Endothelial cell of hepatic sinusoid (primary cell): ENCODE measurements at regions not wholly inside any gene's neighbourhood (a gene's known extent, or its start where the extent isn't known, plus 50 kb on each side); places are given as distances from the start of the nearest gene placed in this dataset.

Experiments used
- in situ Hi-C: cut with HindIII; loops from 2 replicates; pipeline ENCODE4 v1.10.0; 2017; ENCODE audit warnings: low sequenced_read_pairs

DNA sequence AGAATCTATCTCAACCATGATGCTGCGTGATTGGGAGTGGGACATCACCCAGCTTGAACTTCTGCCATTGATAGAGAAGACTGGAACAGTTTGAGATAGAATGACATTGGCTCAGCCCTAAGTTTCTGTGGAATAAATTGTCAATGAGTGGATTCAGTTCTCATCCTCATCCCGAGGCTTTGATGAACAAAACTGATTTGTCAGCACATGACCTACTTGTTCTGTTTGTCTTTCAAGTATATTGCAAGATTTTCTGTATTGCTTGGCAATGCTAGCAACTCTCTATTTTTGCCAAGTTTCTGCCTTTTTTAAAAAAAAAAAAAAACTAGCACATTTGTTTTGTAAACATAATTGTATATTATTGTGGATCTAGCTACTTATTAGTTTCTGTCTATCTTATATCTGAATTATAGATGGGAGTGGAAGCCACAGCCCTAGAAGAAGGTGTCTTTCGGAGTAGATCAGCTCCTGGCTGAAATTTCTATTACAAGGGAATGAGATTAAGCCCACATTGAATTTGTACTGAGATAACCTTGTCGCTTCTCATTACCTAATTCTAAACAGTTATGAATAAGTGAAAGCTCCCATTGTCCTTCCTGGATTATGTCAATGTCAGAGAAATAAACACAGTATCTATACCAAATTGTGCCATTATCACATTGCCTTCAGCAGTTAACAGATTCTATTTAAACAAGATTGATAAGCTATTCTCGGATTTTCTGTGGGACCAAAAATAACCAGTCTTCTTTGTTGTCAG is 166.1 kb downstream of the TNFSF13B start:
- in situ Hi-C loops = no loop called here

DNA sequence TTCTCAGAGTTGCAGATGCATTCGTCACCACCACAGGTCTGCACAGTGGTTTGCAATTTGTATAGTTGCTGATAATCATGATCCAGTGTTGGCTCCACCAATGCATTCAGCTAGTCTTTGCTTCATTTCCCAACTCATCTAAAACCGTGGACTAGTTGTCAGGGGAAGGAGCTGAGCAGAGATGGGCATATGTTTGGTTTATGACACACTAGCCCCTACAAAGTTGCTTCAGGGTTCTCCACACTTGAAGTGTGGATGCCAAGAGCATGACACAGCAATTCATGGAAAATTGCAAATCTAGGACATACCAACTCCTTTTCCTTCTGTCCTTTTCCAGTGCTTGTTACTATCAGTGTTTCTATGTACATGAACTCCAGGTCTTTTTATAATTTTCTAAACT is 168.0 kb downstream of the TNFSF13B start:
- in situ Hi-C loops = no loop called here

DNA sequence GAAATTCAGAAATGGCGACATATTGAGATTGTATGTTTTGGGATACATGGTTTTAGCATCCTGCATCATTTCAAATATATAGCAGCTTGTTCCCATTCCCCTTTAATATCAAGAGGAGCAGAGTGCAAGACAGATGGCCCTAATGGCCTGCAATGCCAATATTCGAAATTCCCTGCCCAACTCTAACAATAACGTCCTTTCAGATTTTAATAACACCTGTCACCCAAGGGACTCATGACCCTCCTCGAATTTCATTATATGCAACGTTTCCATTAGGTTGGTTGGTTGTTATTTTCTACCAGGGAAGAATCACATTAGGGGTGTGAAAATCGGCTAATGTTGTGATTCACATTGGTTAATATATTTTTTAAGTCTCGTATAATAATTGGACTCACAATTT is 170.0 kb downstream of the TNFSF13B start:
- in situ Hi-C loops = no loop called here

DNA sequence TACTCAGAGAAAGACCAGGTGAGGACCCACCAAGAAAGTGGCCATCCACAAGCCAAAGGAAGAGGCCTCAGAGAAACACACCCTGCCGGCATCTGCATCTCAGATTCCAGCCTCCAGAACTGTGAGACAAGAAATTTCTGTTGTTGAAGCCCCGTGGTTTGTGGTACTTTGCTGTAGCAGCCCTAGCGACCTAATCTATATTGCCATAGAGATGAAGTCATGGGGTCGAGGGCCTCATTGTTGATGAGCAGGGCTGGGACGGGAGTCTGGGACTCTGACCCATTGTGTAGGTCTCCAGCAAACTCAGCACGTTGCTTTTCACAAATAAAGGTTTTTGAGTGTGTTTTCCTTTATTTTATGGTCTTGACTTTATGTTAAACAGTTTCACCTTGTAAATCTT is 174.9 kb downstream of the TNFSF13B start:
- in situ Hi-C loops = no loop called here

DNA sequence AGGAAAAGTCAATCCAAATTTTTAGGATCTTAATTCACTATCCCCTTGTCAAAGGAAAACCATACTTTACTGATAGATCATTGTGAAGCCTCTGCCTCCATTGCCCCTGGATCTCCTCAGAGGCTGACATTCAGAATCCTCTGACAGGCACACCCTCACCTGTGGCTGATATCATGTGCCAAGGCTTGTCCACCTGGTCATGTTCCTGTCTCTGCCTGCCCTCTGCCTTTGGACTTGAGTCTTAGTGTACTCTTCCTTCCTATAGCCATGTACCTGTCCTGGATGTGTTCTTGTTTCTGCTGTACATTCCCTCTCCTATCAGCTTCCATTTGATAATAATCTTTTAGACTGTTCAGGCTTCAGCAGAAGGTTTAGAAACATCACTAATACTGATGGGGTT is 179.4 kb downstream of the TNFSF13B start:
- in situ Hi-C loops = no loop called here

DNA sequence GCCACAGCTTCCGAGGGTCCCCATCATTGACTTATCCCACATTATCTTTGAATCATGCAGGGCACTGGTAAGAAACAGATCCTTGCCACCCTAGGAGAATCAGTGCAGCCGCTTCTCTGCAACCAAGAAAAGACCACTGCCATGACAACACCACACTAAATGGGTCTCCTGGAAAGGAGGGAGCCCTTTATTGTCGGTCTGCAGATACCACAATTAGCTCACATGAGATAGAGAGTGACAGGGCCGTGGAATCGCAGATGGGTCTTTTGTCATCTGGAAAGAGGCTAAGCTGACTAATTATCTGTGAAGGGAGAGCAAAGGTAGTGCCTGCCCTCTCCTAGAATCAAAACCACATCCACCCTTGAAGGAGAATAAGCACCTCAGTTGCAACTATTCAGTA is 178.3 kb upstream of the MYO16 start:
- in situ Hi-C loops = no loop called here

DNA sequence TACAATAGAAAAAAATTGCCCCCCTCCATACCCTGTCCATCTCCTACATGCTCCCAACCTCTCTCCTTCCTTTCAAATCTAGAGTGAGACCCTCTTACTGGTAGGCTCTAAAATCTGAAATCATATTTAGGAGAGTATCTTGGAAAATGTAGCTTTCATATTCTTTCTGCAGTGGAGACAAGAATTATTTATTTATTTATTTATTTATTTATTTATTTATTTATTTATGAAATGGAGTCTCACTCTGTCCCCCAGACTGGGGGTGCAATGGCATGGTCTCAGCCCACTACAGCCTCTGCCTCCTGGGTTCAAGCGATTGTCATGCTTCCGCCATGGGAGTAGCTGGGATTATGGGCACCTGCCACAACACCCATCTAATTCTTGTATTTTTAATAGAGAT is 174.1 kb upstream of the MYO16 start:
- in situ Hi-C loops = no loop called here

DNA sequence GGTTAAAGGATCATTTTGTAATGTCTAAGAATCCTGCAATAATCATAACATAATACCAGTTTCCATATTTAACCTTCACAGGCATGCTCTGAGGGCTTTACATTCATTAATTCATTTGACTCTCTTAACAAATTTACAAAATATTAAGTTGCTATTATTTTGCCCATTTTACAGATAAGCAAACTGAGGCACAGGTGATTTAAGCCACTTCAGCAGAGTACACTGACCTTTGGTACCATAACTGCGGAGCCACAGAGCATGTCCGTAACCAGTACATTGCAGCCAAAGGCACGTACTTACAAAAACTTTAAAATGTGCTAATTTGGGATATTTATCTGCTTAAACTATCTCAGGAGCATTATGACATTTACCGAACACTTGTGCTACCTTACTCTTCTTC is 169.4 kb upstream of the MYO16 start:
- in situ Hi-C loops = no loop called here

DNA sequence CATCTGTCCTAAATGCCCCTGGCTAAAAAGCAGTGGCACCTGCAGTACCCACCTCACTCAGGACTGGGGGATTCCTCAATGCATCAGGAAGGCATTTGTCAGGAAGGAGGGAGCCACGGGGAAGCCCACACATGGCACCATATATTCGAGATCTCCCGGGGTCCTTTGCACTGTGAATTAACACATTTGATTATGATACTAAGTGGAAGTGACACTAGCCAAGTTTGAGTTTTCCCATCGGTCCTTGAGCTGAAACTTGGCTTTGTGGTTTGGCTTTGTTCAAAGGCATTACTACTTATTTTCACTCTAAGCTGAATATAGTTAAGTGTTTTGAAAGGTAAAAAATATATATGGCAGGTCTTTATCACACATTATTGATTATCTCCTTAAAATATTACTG is 168.7 kb upstream of the MYO16 start:
- in situ Hi-C loops = no loop called here

DNA sequence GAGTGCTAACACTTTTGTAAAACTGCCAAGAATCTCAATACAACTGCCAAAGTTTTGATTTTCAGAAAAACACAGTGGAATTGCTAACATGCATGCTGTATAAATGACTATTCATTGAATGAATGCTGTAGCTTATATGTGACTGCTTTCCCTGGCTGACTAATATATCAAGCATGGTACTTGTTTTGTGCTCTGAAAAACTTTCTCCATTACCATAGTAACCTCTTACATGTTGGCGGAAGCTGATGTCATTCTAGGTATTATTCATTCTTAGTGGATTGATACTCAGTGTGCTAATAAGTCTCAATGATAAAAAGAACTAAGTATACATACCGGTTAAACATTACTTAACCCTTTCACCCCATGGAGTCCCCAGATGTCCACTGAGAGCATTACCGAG is 166.1 kb upstream of the MYO16 start:
- in situ Hi-C loops = no loop called here

DNA sequence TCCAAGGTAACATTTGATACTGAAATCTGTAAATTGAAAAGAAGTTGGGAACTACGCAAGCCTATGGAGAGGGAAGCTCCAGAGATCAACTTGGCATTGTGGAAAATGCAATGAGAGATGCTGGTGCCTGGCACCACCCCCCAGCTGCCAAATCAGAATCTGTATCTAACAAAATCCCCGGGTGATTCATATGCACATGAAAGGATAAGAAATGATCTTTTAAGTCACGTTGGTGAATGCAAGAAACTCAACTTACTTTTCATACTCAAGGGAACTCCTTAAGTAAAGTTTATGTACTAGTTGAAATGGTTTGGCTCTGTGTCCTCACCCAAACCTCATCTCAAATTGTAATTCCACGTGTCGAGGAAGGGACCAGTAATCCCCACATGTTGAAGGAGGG is 158.5 kb upstream of the MYO16 start:
- in situ Hi-C loops = no loop called here

DNA sequence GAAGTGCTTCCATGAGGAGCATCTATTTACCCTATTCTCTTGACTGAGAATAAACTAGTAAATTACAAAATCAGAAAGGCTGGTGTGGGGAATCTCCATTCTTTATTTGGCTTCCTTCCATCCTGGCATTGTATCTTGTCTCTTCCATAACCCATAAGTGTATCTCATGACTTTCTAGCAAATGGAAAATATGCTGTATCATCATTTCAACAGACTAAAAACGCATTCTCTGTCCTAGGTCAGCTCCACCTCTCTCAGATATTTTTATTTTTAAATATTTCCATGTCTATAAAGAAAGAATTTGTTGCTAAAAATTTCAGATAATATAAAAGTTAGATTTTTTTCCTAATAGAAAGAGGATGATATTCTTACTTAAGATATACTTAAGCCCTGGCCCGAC is 154.2 kb upstream of the MYO16 start:
- in situ Hi-C loops = no loop called here

DNA sequence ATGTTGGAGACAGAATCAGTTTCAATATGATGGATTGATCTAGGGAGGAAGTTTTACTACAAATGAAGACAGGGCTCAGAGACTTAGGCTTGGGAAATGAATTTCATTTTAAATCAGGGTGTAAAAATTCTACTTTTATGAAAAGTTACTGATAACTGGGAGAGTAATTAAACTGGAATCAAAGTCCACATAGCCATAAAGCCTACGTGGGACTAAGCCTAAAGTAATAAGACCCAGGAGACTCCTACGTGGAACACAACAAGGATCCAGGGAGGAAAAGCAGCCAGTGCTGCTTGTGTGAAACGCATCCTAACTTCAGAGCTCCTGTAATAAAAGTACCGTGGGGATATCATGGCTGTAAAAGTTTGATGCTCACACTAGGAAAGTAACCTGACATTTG is 152.0 kb upstream of the MYO16 start:
- in situ Hi-C loops = no loop called here

DNA sequence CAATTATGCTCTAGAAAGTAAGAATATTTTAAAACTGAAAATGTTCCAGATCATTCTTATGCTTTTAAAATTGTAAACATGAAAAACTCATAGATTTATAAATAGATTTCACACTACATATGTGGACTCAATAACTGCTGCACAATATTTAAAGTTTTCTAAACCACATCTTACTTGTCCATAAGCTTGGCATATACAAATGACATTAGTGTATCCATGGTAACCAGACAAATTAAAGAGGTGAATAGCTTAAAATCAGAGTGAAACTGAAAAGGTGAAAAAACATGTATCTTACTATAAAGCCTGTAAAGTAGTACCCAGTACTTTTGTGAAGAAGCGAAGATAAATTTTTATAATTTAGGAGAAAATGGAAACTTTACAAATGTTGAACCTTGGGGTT is 151.2 kb upstream of the MYO16 start:
- in situ Hi-C loops = no loop called here

DNA sequence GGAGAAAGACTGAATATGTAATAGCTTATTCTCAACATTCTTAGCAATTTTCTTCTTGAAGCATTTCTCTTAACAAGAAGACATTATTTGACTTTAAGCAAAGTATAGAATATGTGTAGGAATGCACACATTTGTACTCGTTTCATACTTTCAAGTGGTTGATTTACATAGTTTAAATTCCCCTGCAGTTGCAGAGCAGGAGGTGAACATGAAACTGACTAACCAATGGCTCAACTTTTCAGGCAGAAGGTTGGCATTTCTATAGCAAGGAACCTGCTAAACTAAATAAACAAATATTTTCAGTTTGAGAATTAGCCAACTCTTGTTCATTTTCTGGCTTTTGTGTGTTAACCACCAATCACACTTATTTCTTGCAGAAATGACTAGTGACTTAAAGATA is 145.4 kb upstream of the MYO16 start:
- in situ Hi-C loops = loop anchor here (5.0 kb wide), 1 partner anchor 73 kb away; no protein-coding TSS in a partner anchor

DNA sequence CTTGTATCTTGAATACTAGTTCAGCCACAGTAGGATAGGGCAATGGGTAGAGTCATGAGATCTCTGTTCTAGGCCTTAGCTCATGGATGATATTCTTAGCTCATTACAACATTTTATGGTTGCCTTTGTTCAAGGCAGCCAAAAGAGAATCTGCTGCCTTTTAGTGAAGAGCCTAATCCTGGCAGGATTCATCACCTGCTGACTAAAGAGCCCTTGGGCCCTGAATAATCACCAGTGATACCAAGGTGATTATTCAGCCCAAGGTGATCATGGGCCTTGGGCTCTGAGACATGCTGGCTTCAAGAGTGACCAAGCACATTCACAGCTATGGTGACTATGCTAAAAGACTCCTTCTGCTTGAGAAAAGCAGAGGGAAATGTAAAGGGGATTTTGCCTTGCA is 143.3 kb upstream of the MYO16 start:
- in situ Hi-C loops = no loop called here

DNA sequence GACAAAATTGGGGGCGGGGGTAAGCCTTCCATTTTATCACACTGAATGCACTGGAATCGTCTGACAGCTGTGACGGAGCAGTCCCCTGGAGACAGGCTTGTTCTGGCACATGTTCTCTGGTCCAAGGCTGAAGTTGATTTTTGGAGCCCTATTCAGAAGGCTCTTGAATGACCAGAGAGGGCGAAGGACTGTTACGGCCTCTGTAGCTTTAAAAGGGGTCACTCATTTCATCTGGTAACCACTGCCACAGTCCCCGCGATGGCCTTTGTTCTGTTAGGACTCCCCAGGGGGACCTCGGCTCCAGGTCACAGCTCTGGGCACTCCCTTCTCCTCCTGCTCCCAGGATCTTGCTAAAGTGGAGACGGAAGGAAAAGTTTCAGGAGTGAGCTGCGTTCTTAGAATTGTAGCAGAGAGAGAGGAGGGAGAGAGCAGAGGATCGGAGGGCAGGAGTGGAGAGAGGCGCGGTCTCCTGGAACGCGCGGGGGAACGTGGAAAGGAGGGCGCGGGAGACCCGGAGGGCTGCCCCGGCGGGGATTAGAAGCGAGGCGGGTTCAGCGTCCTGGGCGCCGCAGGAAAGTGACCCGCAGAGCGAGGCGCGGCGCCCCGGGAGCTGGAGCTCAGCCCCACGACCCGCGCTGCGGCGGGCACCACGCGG is 134.3 kb upstream of the MYO16 start:
- in situ Hi-C loops = no loop called here

DNA sequence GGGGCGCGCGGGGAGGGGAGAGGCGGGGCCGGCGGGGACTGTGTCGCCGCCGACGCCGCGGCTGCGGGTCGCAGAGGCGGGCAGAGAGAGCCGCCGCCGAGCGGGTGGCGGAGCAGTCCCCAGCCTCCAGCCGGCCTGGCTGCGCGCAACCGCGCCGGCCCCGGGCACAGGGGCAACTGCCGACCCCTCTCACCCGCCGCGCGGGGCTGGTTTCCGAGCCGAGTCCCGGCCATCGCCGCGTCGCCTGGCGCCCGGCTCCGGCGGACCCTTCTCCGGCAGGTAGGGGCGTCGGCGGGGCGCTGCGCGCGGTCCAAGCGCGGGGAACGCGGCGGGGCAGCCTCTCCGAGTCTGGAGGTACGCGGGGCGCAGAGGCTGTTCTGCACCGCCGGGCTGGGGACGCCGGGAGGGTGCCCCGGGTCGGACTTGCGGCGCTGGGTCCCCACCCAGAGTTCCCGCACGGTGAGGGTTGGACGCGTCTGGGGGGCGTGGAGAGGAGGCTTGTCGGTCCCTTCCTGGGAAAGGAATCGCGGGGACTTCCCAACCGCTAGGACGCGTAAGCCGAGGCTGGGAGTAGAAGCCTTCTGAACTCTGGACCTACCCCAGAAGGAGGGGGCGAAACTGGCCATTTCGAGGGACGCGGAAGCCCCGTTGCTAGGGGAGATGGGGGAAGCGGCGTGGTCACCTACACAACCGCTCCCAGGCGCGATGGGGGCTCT is 133.6 kb upstream of the MYO16 start:
- in situ Hi-C loops = no loop called here

DNA sequence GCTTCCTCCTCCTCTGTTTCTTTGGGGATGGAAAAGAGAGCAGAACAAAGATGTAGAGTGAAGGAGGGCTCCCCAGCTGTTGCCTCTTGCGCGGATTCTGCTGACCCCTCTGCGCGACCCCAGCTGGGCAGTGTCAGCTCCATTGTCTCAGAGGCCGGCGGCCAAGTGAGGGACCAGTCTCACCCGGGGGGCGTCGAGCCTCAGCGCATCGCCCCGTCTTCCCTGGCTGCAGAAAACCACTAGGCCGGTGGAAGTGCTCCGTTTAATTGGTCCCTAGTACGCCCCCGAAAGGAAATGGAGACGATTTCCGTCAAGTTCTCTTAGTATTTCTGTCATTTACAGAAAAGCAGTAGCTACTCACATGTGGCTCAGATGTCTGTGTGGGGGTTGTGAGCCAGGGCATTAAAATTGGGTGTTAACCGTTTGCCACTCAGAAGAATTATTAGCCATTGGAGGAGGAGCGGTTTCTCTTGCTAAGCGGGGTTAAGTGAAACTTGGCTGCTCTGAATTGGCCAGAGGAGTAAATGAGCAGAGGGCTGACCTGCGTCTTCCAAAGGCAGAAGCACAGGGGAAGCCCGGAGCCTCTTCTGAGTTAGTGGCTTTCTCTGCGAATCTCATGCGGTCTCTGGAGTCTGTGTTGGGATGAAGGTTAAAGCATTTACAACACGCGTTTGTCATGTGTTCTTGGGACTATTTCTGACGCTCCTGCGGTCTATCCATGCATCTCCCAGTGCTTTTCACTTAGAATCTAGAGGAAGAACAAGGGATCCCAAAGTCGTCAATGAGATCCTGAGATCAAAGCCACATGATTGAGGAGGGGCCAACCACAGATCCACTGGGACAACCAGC is 132.8 kb upstream of the MYO16 start:
- in situ Hi-C loops = no loop called here

DNA sequence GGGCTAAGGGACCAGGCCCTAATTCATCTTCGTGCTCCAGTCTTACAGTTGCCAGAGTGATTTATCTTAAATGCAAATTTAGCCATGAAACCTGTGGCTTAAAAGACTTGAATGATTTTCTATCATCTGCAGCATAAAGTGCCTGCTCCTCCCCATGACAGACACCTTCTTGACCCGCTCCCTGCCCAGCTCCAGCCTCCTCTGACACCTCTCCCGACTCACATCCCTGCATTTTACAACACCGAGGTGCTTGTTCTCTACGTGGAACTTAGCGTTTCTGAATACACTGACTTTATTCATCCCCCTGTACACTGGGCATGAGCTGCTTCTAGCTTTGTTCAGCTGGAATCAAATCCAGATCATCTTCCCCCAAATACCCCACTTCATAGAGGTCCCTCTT is 128.7 kb upstream of the MYO16 start:
- in situ Hi-C loops = no loop called here

DNA sequence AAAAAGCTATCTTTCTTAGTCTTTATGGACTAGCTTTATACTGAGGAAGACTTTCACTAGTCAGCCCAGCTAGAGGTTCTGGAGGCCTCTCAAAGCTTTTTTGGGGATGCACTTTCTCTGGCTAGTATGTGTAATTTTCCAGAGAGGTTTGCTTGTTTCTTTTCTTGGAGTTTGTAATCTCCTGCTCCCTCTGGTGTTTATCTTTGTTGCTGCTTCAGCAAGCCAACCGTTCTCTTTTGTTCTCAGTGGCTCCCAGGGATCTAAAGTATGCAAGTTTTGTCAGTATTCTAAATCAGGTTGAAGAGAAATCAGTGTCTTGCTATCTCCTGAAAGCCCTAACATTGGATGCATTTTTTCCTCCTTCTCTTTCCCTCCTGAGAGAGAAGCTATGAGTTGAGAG is 121.1 kb upstream of the MYO16 start:
- in situ Hi-C loops = no loop called here
